ENCODE measurements at regions not wholly inside any gene's neighbourhood (a gene's known extent, or its start where the extent isn't known, plus 50 kb on each side); places are given as distances from the start of the nearest gene placed in this dataset.
A peak's percentile ranks its signal among the peaks of the same experiment; 100 is the strongest.

- intact Hi-C loops (cut with micrococcal nuclease; ENCODE audit: unreplicated experiment) (no loop called here), in situ Hi-C loops (cut with HindIII; ENCODE audit: extremely low pct_ligation_motif_present, low pct_unique_long_range_greater_than_20kb) (no loop called here)
- 65% methylated on average over 1 of the region's 1 CpG for WGBS (ENCODE audit: low lambda C conversion rate)
- peak; percentile 52 to 75; a peak in 3 of 4 replicates for TF ChIP-seq MAFK (conservative IDR thresholded peaks at IDR 0.05 in 1 of 2, IDR thresholded peaks at IDR 0.05 in 1 of 2; ENCODE audit: low read length in 2 of 2)
- TF ChIP-seq MAFF (IDR thresholded peaks at IDR 0.05; ENCODE audit: low read depth, low read length) = peak; percentile 39; the same call in 1 of the 2 replicates
- TF ChIP-seq ZNF317 (CRISPR knock-in tag; IDR thresholded peaks at IDR 0.05) = no peak
- Histone ChIP-seq H3K27me3 (ENCODE audit: control insufficient read depth in 1 of 2, insufficient read depth in 2 of 2, low read length in 2 of 2) (no peaks in the 10 kb centered on the region), H3K4me3 (replicated peaks in 1 of 3; ENCODE audit: insufficient read depth in 1 of 3, low read depth in 2 of 3, low read length in 3 of 3) (no peak overlapping the region), H3K4me1 (ENCODE audit: insufficient read depth, low read length) (peaks cover 20% of the 10 kb centered on the region), H3K9ac (ENCODE audit: insufficient read depth, low read depth, low read length) (no peak overlapping the region), H3K79me2 (ENCODE audit: insufficient read depth, low read length) (no peaks in the 10 kb centered on the region), H3K4me2 (ENCODE audit: low read depth, low read length) (no peak overlapping the region), H3K9me3 (ENCODE audit: low read length) (peaks cover 38% of the 10 kb centered on the region), H3K27ac (ENCODE audit: extremely low read length, insufficient read depth, low read length) (no peak overlapping the region), H4K20me1 (ENCODE audit: insufficient read depth, low read length) (no peaks in the 10 kb centered on the region), H3K36me3 (replicated peaks in 1 of 2; ENCODE audit: control insufficient read depth in 1 of 2, insufficient read depth in 2 of 2, low read length in 2 of 2) (no peaks in the 10 kb centered on the region), H2AFZ (ENCODE audit: low read length) (no peak overlapping the region)
- no TSS peak for BruUV-seq (replicated peaks)
- ChIA-PET POLR2A (no interaction called here), CTCF (ENCODE audit: low intra/inter-chr PET ratio, low total read pairs) (no interaction called here)
- no peak for ATAC-seq
- no peak for DNase-seq (ENCODE audit: low spot score)
- FAIRE-seq = no peak
Measured at GRCh38 chr2:76178610-76179009, 467.9 kb upstream of the GCFC2 start.

GRCh38 chr2:76175295-76175694, 464.6 kb upstream of the GCFC2 start:
- no peaks in the 10 kb centered on the region for H3K36me3 ChIP-seq (replicated peaks in 1 of 2; ENCODE audit: control insufficient read depth in 1 of 2, insufficient read depth in 2 of 2, low read length in 2 of 2)
- FAIRE-seq (no peak), ATAC-seq (no peak), DNase-seq (ENCODE audit: low spot score) (no peak)
- TF ChIP-seq ZMYM3 (CRISPR knock-in tag; IDR thresholded peaks at IDR 0.05) (no peak), ZNF564 (CRISPR knock-in tag; IDR thresholded peaks at IDR 0.05) (peak; percentile 97)
- CTCF ChIA-PET (ENCODE audit: low intra/inter-chr PET ratio, low total read pairs) = no interaction called here
- WGBS (ENCODE audit: low lambda C conversion rate) = 60% methylated on average over 3 of the region's 3 CpGs
- no peak overlapping the region for H3K27ac ChIP-seq (ENCODE audit: extremely low read length, insufficient read depth, low read length)
- no peak overlapping the region for H3K4me3 ChIP-seq (replicated peaks in 1 of 3; ENCODE audit: insufficient read depth in 1 of 3, low read depth in 2 of 3, low read length in 3 of 3)
- H2AFZ ChIP-seq (ENCODE audit: low read length) = no peak overlapping the region
- no peak overlapping the region for H3K4me2 ChIP-seq (ENCODE audit: low read depth, low read length)
- H3K27me3 ChIP-seq (ENCODE audit: control insufficient read depth in 1 of 2, insufficient read depth in 2 of 2, low read length in 2 of 2) = no peaks in the 10 kb centered on the region
- H3K9ac ChIP-seq (ENCODE audit: insufficient read depth, low read depth, low read length) = no peak overlapping the region
- H4K20me1 ChIP-seq (ENCODE audit: insufficient read depth, low read length) = no peaks in the 10 kb centered on the region
- intact Hi-C loops (cut with micrococcal nuclease; ENCODE audit: unreplicated experiment) = no loop called here
- H3K4me1 ChIP-seq (ENCODE audit: insufficient read depth, low read length) = peaks cover 40% of the 10 kb centered on the region
- POLR2A ChIA-PET = no interaction called here
- BruUV-seq (replicated peaks) = no TSS peak
- in situ Hi-C loops (cut with HindIII; ENCODE audit: extremely low pct_ligation_motif_present, low pct_unique_long_range_greater_than_20kb) = no loop called here
- peaks cover 38% of the 10 kb centered on the region for H3K9me3 ChIP-seq (ENCODE audit: low read length)
- H3K79me2 ChIP-seq (ENCODE audit: insufficient read depth, low read length) = no peaks in the 10 kb centered on the region
